ENCODE measurements at regions not wholly inside any gene's neighbourhood (a gene's known extent, or its start where the extent isn't known, plus 50 kb on each side); places are given as distances from the start of the nearest gene placed in this dataset.

DNA sequence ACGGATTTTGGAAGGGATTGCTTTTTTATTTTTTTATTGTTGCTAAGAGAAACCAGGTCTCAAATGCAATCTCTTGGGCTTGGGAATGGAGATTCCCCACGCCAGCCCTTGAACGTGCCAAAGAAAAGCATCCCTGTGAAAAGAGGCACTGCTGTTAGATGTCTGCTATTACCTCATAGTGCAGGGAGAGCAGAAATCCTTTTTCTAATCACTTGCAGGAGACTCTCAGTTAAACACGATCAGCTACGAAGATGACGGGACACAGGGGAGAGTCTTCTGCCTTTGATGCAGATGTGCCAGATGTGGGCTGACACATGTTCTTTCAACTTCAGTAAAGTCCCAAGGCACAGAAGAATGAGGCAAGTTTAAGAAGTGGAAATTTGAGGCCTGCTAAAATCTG lies 381.6 kb upstream of the TRIB2 start:
- Histone ChIP-seq H3K4me1 (ENCODE audit: control insufficient read depth, insufficient read depth, low read length) (no peaks in the 10 kb centered on the region), H3K36me3 (ENCODE audit: control insufficient read depth, insufficient read depth, low read length) (no peaks in the 10 kb centered on the region), H3K27me3 (ENCODE audit: control insufficient read depth, insufficient read depth, low read length) (no peaks in the 10 kb centered on the region), H3K27ac (ENCODE audit: low read depth, low read length) (no peak overlapping the region), H3K9me3 (ENCODE audit: control insufficient read depth, insufficient read depth, low read depth, low read length) (no peaks in the 10 kb centered on the region), H3K9ac (ENCODE audit: low read length) (no peak overlapping the region), H3K4me3 (ENCODE audit: low read depth, low read length) (no peak overlapping the region)

- no peaks in the 10 kb centered on the region for H3K27me3 ChIP-seq (ENCODE audit: control insufficient read depth, insufficient read depth, low read length)
- no peak overlapping the region for H3K9ac ChIP-seq (ENCODE audit: low read length)
- no peak overlapping the region for H3K4me3 ChIP-seq (ENCODE audit: low read depth, low read length)
- H3K27ac ChIP-seq (ENCODE audit: low read depth, low read length): no peak overlapping the region
- no peaks in the 10 kb centered on the region for H3K9me3 ChIP-seq (ENCODE audit: control insufficient read depth, insufficient read depth, low read depth, low read length)
- H3K36me3 ChIP-seq (ENCODE audit: control insufficient read depth, insufficient read depth, low read length): no peaks in the 10 kb centered on the region
- no peaks in the 10 kb centered on the region for H3K4me1 ChIP-seq (ENCODE audit: control insufficient read depth, insufficient read depth, low read length)
Measured at GRCh38 chr2:12335995-12336394, 380.7 kb upstream of the TRIB2 start.

- H3K9ac ChIP-seq (ENCODE audit: low read length): no peak overlapping the region
- H3K4me3 ChIP-seq (ENCODE audit: low read depth, low read length): no peak overlapping the region
- H3K27ac ChIP-seq (ENCODE audit: low read depth, low read length): no peak overlapping the region
- H3K27me3 ChIP-seq (ENCODE audit: control insufficient read depth, insufficient read depth, low read length): no peaks in the 10 kb centered on the region
- no peaks in the 10 kb centered on the region for H3K9me3 ChIP-seq (ENCODE audit: control insufficient read depth, insufficient read depth, low read depth, low read length)
- no peaks in the 10 kb centered on the region for H3K4me1 ChIP-seq (ENCODE audit: control insufficient read depth, insufficient read depth, low read length)
- H3K36me3 ChIP-seq (ENCODE audit: control insufficient read depth, insufficient read depth, low read length): no peaks in the 10 kb centered on the region
Measured at GRCh38 chr2:12338946-12339697, 377.6 kb upstream of the TRIB2 start.

DNA sequence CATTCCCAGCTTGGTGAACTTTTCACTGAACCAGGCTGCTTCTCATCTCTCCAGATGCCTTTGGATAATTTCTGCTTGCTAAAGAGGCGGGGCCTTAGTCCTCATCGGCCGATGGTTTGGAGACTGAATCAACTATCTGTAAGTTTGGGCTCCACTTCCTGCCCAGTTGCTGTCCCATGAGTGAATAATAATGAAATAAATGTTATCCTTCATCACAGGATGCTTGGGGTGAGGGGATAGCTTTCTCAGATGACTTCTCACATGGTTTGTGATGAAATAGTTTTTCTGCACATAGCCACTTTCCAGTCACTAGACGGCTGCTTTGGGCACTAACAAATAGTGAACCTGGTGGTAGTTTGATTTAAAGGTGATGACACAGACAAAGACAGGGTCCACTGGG lies 376.6 kb upstream of the TRIB2 start:
- H3K9ac ChIP-seq (ENCODE audit: low read length): no peak overlapping the region
- no peak overlapping the region for H3K4me3 ChIP-seq (ENCODE audit: low read depth, low read length)
- no peaks in the 10 kb centered on the region for H3K9me3 ChIP-seq (ENCODE audit: control insufficient read depth, insufficient read depth, low read depth, low read length)
- H3K27me3 ChIP-seq (ENCODE audit: control insufficient read depth, insufficient read depth, low read length): no peaks in the 10 kb centered on the region
- H3K4me1 ChIP-seq (ENCODE audit: control insufficient read depth, insufficient read depth, low read length): no peaks in the 10 kb centered on the region
- no peak overlapping the region for H3K27ac ChIP-seq (ENCODE audit: low read depth, low read length)
- no peaks in the 10 kb centered on the region for H3K36me3 ChIP-seq (ENCODE audit: control insufficient read depth, insufficient read depth, low read length)

GRCh38 chr2:12341215-12341614 lies 375.5 kb upstream of the TRIB2 start:
- Histone ChIP-seq H3K9me3 (ENCODE audit: control insufficient read depth, insufficient read depth, low read depth, low read length) (no peaks in the 10 kb centered on the region), H3K4me3 (ENCODE audit: low read depth, low read length) (no peak overlapping the region), H3K9ac (ENCODE audit: low read length) (no peak overlapping the region), H3K27me3 (ENCODE audit: control insufficient read depth, insufficient read depth, low read length) (no peaks in the 10 kb centered on the region), H3K4me1 (ENCODE audit: control insufficient read depth, insufficient read depth, low read length) (no peaks in the 10 kb centered on the region), H3K36me3 (ENCODE audit: control insufficient read depth, insufficient read depth, low read length) (no peaks in the 10 kb centered on the region), H3K27ac (ENCODE audit: low read depth, low read length) (no peak overlapping the region)

- Histone ChIP-seq H3K36me3 (ENCODE audit: control insufficient read depth, insufficient read depth, low read length) (no peaks in the 10 kb centered on the region), H3K27me3 (ENCODE audit: control insufficient read depth, insufficient read depth, low read length) (no peaks in the 10 kb centered on the region), H3K4me1 (ENCODE audit: control insufficient read depth, insufficient read depth, low read length) (no peaks in the 10 kb centered on the region), H3K9me3 (ENCODE audit: control insufficient read depth, insufficient read depth, low read depth, low read length) (no peaks in the 10 kb centered on the region), H3K4me3 (ENCODE audit: low read depth, low read length) (no peak overlapping the region), H3K9ac (ENCODE audit: low read length) (no peak overlapping the region), H3K27ac (ENCODE audit: low read depth, low read length) (no peak overlapping the region)
Measured at GRCh38 chr2:12341920-12342319, 374.8 kb upstream of the TRIB2 start.

DNA sequence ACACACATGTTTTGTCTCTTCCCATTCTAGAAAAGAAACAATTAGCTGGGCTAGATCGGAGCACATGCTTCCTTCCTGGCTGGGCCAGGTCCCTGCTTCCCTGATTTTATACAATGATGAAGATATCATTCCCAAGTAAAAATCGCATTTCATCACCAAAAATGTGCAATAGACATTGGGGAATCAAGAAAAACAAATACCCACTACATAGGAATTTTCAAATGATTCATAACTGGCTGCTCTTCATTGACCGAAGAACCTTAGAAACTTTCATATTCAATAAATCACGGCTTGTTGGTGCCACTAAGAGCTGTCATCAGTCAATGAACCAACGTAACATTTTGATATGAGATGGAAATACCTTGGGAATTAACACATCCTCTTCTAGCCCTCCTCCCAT lies 373.6 kb upstream of the TRIB2 start:
- Histone ChIP-seq H3K27ac (ENCODE audit: low read depth, low read length) (no peak overlapping the region), H3K9me3 (ENCODE audit: control insufficient read depth, insufficient read depth, low read depth, low read length) (no peaks in the 10 kb centered on the region), H3K4me1 (ENCODE audit: control insufficient read depth, insufficient read depth, low read length) (no peaks in the 10 kb centered on the region), H3K36me3 (ENCODE audit: control insufficient read depth, insufficient read depth, low read length) (no peaks in the 10 kb centered on the region), H3K4me3 (ENCODE audit: low read depth, low read length) (no peak overlapping the region), H3K27me3 (ENCODE audit: control insufficient read depth, insufficient read depth, low read length) (no peaks in the 10 kb centered on the region), H3K9ac (ENCODE audit: low read length) (no peak overlapping the region)

GRCh38 chr2:12347066-12347493 lies 369.7 kb upstream of the TRIB2 start:
- Histone ChIP-seq H3K4me3 (ENCODE audit: low read depth, low read length) (no peak overlapping the region), H3K36me3 (ENCODE audit: control insufficient read depth, insufficient read depth, low read length) (no peaks in the 10 kb centered on the region), H3K9ac (ENCODE audit: low read length) (no peak overlapping the region), H3K27me3 (ENCODE audit: control insufficient read depth, insufficient read depth, low read length) (no peaks in the 10 kb centered on the region), H3K27ac (ENCODE audit: low read depth, low read length) (no peak overlapping the region), H3K9me3 (ENCODE audit: control insufficient read depth, insufficient read depth, low read depth, low read length) (no peaks in the 10 kb centered on the region), H3K4me1 (ENCODE audit: control insufficient read depth, insufficient read depth, low read length) (no peaks in the 10 kb centered on the region)

- Histone ChIP-seq H3K27ac (ENCODE audit: low read depth, low read length) (no peak overlapping the region), H3K27me3 (ENCODE audit: control insufficient read depth, insufficient read depth, low read length) (no peaks in the 10 kb centered on the region), H3K36me3 (ENCODE audit: control insufficient read depth, insufficient read depth, low read length) (no peaks in the 10 kb centered on the region), H3K4me3 (ENCODE audit: low read depth, low read length) (no peak overlapping the region), H3K9ac (ENCODE audit: low read length) (no peak overlapping the region), H3K9me3 (ENCODE audit: control insufficient read depth, insufficient read depth, low read depth, low read length) (no peaks in the 10 kb centered on the region), H3K4me1 (ENCODE audit: control insufficient read depth, insufficient read depth, low read length) (no peaks in the 10 kb centered on the region)
Measured at GRCh38 chr2:12348216-12348615, 368.5 kb upstream of the TRIB2 start.

- no peak overlapping the region for H3K4me3 ChIP-seq (ENCODE audit: low read depth, low read length)
- H3K4me1 ChIP-seq (ENCODE audit: control insufficient read depth, insufficient read depth, low read length): no peaks in the 10 kb centered on the region
- H3K9ac ChIP-seq (ENCODE audit: low read length): no peak overlapping the region
- H3K27me3 ChIP-seq (ENCODE audit: control insufficient read depth, insufficient read depth, low read length): no peaks in the 10 kb centered on the region
- no peaks in the 10 kb centered on the region for H3K9me3 ChIP-seq (ENCODE audit: control insufficient read depth, insufficient read depth, low read depth, low read length)
- H3K27ac ChIP-seq (ENCODE audit: low read depth, low read length): no peak overlapping the region
- no peaks in the 10 kb centered on the region for H3K36me3 ChIP-seq (ENCODE audit: control insufficient read depth, insufficient read depth, low read length)
Measured at GRCh38 chr2:12350821-12351220, 365.9 kb upstream of the TRIB2 start.

GRCh38 chr2:12352889-12353288 lies 363.8 kb upstream of the TRIB2 start:
- Histone ChIP-seq H3K4me3 (ENCODE audit: low read depth, low read length) (no peak overlapping the region), H3K27ac (ENCODE audit: low read depth, low read length) (no peak overlapping the region), H3K9ac (ENCODE audit: low read length) (no peak overlapping the region), H3K36me3 (ENCODE audit: control insufficient read depth, insufficient read depth, low read length) (no peaks in the 10 kb centered on the region), H3K4me1 (ENCODE audit: control insufficient read depth, insufficient read depth, low read length) (no peaks in the 10 kb centered on the region), H3K9me3 (ENCODE audit: control insufficient read depth, insufficient read depth, low read depth, low read length) (no peaks in the 10 kb centered on the region), H3K27me3 (ENCODE audit: control insufficient read depth, insufficient read depth, low read length) (no peaks in the 10 kb centered on the region)
